Hepatocyte (in vitro differentiated cells): ENCODE measurements at regions not wholly inside any gene's neighbourhood (a gene's known extent, or its start where the extent isn't known, plus 50 kb on each side); places are given as distances from the start of the nearest gene placed in this dataset.

Experiments
- DNase-seq: peaks from one replicate; pipeline ENCODE4 v3.0.0-alpha.2; 2016; ENCODE audit warnings: low spot score
- H2AFZ ChIP-seq: fragments of 200-600 bp; sonication (generic); 2 replicates; pipeline ENCODE4 v1.6.0; 2016; ENCODE audit warnings: antibody characterized with exemption, mild to moderate bottlenecking
- H3K27ac ChIP-seq: fragments of 200-600 bp; sonication (generic); 2 replicates; pipeline ENCODE4 v1.5.1; 2016; ENCODE audit warnings: mild to moderate bottlenecking
- H3K27me3 ChIP-seq: fragments of 200-600 bp; sonication (generic); 2 replicates; pipeline ENCODE4 v1.6.1; 2016
- H3K36me3 ChIP-seq: fragments of 200-600 bp; sonication (generic); replicated peaks from 2 replicates; pipeline ENCODE4 v1.5.1; 2016; ENCODE audit warnings: low read depth; ENCODE audit not compliant: insufficient read depth
- H3K4me1 ChIP-seq: fragments of 200-600 bp; sonication (generic); 2 replicates; pipeline ENCODE4 v1.5.1; 2016; ENCODE audit warnings: mild to moderate bottlenecking, moderate library complexity; ENCODE audit not compliant: insufficient read depth
- H3K4me2 ChIP-seq: fragments of 200-600 bp; sonication (generic); 2 replicates; pipeline ENCODE4 v1.6.0; 2016
- H3K4me3 ChIP-seq: fragments of 200-600 bp; sonication (generic); 2 replicates; pipeline ENCODE4 v1.5.1; 2016; ENCODE audit warnings: mild to moderate bottlenecking
- H3K79me2 ChIP-seq: fragments of 200-600 bp; sonication (generic); 2 replicates; pipeline ENCODE4 v1.6.0; 2017; ENCODE audit warnings: mild to moderate bottlenecking
- H3K9me2 ChIP-seq: fragments of 200-600 bp; sonication (generic); replicated peaks from 2 replicates; pipeline ENCODE4 v1.6.0; 2017; ENCODE audit warnings: mild to moderate bottlenecking; ENCODE audit not compliant: insufficient read depth
- H3K9me3 ChIP-seq: fragments of 200-600 bp; sonication (generic); 2 replicates; pipeline ENCODE4 v1.5.1; 2016; ENCODE audit warnings: low read depth, mild to moderate bottlenecking
- H4K20me1 ChIP-seq: fragments of 200-600 bp; sonication (generic); 2 replicates; pipeline ENCODE4 v1.6.0; 2016; ENCODE audit warnings: mild to moderate bottlenecking; ENCODE audit not compliant: insufficient read depth, poor library complexity, severe bottlenecking
- EZH2 ChIP-seq: fragments of 200-600 bp; sonication (generic); IDR thresholded peaks from 2 replicates; pipeline ENCODE4 v1.6.1; 2016; ENCODE audit warnings: antibody characterized with exemption, mild to moderate bottlenecking, borderline replicate concordance
- EZH2phosphoT487 ChIP-seq: fragments of 200-600 bp; sonication (generic); IDR thresholded peaks from one replicate; pipeline ENCODE4 v1.6.1; 2018; ENCODE audit warnings: antibody characterized with exemption, mild to moderate bottlenecking, low read depth, moderate library complexity; ENCODE audit not compliant: unreplicated experiment, severe bottlenecking
- WGBS: methylation state at CpG from one replicate; pipeline ENCODE4 v1.1.6; 2016; ENCODE audit warnings: low lambda C conversion rate; ENCODE audit errors: missing lambda C conversion rate; 5-methylcytosine and 5-hydroxymethylcytosine counted together
- TF ChIP-seq, protein P1 (sequence below): fragments of 200-600 bp; sonication (generic); IDR thresholded peaks from 2 replicates; pipeline ENCODE4 v1.5.1; 2016; ENCODE audit warnings: antibody characterized with exemption, mild to moderate bottlenecking; ENCODE audit not compliant: poor library complexity

DNA sequence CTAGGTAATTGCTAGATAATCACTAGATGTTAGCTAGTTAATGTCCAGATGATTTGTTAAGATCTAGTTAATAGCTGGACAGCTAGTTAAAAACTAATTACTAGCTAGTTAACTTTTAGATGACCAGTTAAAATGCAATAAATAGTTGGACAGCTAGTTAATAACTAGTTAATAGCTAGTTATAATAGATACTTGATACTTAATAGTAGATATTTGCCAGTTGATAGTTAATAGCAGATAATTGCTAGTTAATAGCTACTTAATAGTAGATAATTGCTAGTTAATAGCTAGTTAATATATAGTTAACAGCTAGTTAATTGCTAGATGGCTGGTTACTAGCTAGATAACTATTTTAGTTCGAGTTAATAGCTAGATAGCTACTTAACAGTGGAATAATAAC, 631.4 kb upstream of the CT83 start:
- H3K4me2 ChIP-seq = no peak overlapping the region
- H3K27ac ChIP-seq = no peak overlapping the region
- H3K9me2 ChIP-seq = no peaks in the 10 kb centered on the region
- no peaks in the 10 kb centered on the region for H3K36me3 ChIP-seq
- H3K27me3 ChIP-seq = no peaks in the 10 kb centered on the region
- peaks cover 19% of the 10 kb centered on the region for H3K9me3 ChIP-seq
- DNase-seq = no peak
- H2AFZ ChIP-seq = no peak overlapping the region
- no peaks in the 10 kb centered on the region for H4K20me1 ChIP-seq
- H3K79me2 ChIP-seq = no peaks in the 10 kb centered on the region
- WGBS = 53% methylated on average over 1 of the region's 1 CpG
- TF ChIP-seq EZH2 (no peak), EZH2phosphoT487 (no peak)
- TF ChIP-seq, protein P1, sequence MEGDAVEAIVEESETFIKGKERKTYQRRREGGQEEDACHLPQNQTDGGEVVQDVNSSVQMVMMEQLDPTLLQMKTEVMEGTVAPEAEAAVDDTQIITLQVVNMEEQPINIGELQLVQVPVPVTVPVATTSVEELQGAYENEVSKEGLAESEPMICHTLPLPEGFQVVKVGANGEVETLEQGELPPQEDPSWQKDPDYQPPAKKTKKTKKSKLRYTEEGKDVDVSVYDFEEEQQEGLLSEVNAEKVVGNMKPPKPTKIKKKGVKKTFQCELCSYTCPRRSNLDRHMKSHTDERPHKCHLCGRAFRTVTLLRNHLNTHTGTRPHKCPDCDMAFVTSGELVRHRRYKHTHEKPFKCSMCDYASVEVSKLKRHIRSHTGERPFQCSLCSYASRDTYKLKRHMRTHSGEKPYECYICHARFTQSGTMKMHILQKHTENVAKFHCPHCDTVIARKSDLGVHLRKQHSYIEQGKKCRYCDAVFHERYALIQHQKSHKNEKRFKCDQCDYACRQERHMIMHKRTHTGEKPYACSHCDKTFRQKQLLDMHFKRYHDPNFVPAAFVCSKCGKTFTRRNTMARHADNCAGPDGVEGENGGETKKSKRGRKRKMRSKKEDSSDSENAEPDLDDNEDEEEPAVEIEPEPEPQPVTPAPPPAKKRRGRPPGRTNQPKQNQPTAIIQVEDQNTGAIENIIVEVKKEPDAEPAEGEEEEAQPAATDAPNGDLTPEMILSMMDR = no peak
- no peaks in the 10 kb centered on the region for H3K4me1 ChIP-seq
- peak overlapping the region; percentile 3 for H3K4me3 ChIP-seq

DNA sequence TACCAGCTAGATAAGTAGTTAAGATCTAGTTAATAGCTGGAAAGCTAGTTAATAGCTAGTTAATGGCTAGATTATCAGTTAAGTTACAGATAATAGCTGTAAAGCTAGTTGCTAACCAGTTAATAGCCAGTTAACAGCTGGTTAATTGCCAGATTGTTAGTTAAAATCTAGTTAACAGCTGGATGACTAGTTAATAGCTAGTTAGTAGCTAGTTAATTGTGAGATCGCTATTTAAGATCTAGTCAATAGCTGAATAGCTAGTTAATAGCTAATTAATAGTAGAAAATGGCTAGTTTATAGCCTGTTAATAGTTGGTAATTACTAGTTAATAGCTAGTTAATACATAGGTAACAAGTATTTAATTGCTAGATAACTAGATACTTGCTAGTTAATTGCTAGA, 630.5 kb upstream of the CT83 start:
- no peak overlapping the region for H3K4me3 ChIP-seq
- H3K27me3 ChIP-seq = no peaks in the 10 kb centered on the region
- H4K20me1 ChIP-seq = no peaks in the 10 kb centered on the region
- no peak overlapping the region for H3K27ac ChIP-seq
- WGBS = 78% methylated on average over 1 of the region's 1 CpG
- no peaks in the 10 kb centered on the region for H3K36me3 ChIP-seq
- TF ChIP-seq EZH2phosphoT487 = no peak
- TF ChIP-seq EZH2 = no peak
- TF ChIP-seq, protein P1 = no peak
- DNase-seq = no peak
- H3K79me2 ChIP-seq = no peaks in the 10 kb centered on the region
- H3K9me3 ChIP-seq = peaks cover 19% of the 10 kb centered on the region
- no peak overlapping the region for H2AFZ ChIP-seq
- H3K9me2 ChIP-seq = no peaks in the 10 kb centered on the region
- H3K4me1 ChIP-seq = no peaks in the 10 kb centered on the region
- no peak overlapping the region for H3K4me2 ChIP-seq

DNA sequence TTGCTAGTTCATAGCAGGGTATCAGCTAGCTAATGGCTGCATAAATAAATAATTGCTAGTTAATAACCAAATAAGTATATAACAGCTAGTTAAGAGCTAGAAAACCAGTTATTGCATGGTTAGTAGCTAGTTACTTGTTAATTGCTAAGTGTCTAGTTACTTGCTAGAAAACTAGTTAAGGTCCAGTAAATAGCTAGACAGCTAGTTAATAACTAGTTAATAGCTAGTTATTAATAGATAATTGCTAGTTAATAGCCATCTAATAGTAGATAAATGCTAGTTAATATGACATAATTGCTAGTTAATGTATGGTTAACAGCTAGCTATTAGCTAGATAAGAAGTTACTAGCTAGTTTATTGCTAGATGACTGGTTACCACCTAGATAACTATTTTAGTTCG, 629.9 kb upstream of the CT83 start:
- WGBS = 54% methylated on average over 1 of the region's 1 CpG
- no peak for DNase-seq

More for the DNA sequence above, 629.9 kb upstream of the CT83 start:
- H3K4me3 ChIP-seq = no peak overlapping the region
- H3K4me1 ChIP-seq = no peaks in the 10 kb centered on the region
- no peaks in the 10 kb centered on the region for H3K27me3 ChIP-seq
- no peaks in the 10 kb centered on the region for H3K9me2 ChIP-seq
- peaks cover 19% of the 10 kb centered on the region for H3K9me3 ChIP-seq
- no peaks in the 10 kb centered on the region for H3K36me3 ChIP-seq
- H3K79me2 ChIP-seq = no peaks in the 10 kb centered on the region
- no peak overlapping the region for H3K27ac ChIP-seq
- H2AFZ ChIP-seq = no peak overlapping the region
- TF ChIP-seq EZH2phosphoT487 = no peak
- TF ChIP-seq EZH2 = no peak
- TF ChIP-seq, protein P1 = no peak
- H4K20me1 ChIP-seq = no peaks in the 10 kb centered on the region
- H3K4me2 ChIP-seq = no peak overlapping the region
